ENCODE measurements at regions not wholly inside any gene's neighbourhood (a gene's known extent, or its start where the extent isn't known, plus 50 kb on each side); places are given as distances from the start of the nearest gene placed in this dataset.
A peak's percentile ranks its signal among the peaks of the same experiment; 100 is the strongest.

GRCh38 chr9:105054491-105054890, 126.5 kb upstream of the ABCA1 start:
- DNase-seq (ENCODE audit: low read depth in 2 of 2) = peak; percentile 71 to 81
- TF ChIP-seq CTCF (IDR thresholded peaks at IDR 0.05; ENCODE audit: low read depth, low read length) = no peak
- no peak overlapping the region for H3K4me3 ChIP-seq (replicated peaks in 1 of 2; ENCODE audit: low read depth in 2 of 2, low read length in 2 of 2)

- H3K4me3 ChIP-seq (replicated peaks in 1 of 2; ENCODE audit: low read depth in 2 of 2, low read length in 2 of 2) = no peak overlapping the region
- DNase-seq (ENCODE audit: low read depth in 2 of 2) = peak in 1 of 2 donors; percentile 65
- no peak for TF ChIP-seq CTCF (IDR thresholded peaks at IDR 0.05; ENCODE audit: low read depth, low read length)
Measured at GRCh38 chr9:105055917-105056316, 128.0 kb upstream of the ABCA1 start.

GRCh38 chr9:105057551-105057950, 129.6 kb upstream of the ABCA1 start:
- H3K4me3 ChIP-seq (replicated peaks in 1 of 2; ENCODE audit: low read depth in 2 of 2, low read length in 2 of 2) = no peak overlapping the region
- DNase-seq (ENCODE audit: low read depth in 2 of 2) = no peak
- TF ChIP-seq CTCF (IDR thresholded peaks at IDR 0.05; ENCODE audit: low read depth, low read length) = no peak

- no peak overlapping the region for H3K4me3 ChIP-seq (replicated peaks in 1 of 2; ENCODE audit: low read depth in 2 of 2, low read length in 2 of 2)
- TF ChIP-seq CTCF (IDR thresholded peaks at IDR 0.05; ENCODE audit: low read depth, low read length) = no peak
- peak in 1 of 2 donors; percentile 58 for DNase-seq (ENCODE audit: low read depth in 2 of 2)
Measured at GRCh38 chr9:105059252-105059651, 131.3 kb upstream of the ABCA1 start.

- DNase-seq (ENCODE audit: low read depth in 2 of 2) = peak in 1 of 2 donors; percentile 23
- H3K4me3 ChIP-seq (replicated peaks in 1 of 2; ENCODE audit: low read depth in 2 of 2, low read length in 2 of 2) = no peak overlapping the region
- no peak for TF ChIP-seq CTCF (IDR thresholded peaks at IDR 0.05; ENCODE audit: low read depth, low read length)
Measured at GRCh38 chr9:105062222-105062855, 134.4 kb upstream of the ABCA1 start.

- DNase-seq (ENCODE audit: low read depth in 2 of 2) = peak; percentile 97 to 99
- TF ChIP-seq CTCF (IDR thresholded peaks at IDR 0.05; ENCODE audit: low read depth, low read length) = no peak
- no peak overlapping the region for H3K4me3 ChIP-seq (replicated peaks in 1 of 2; ENCODE audit: low read depth in 2 of 2, low read length in 2 of 2)
Measured at GRCh38 chr9:105064248-105065097, 136.5 kb upstream of the ABCA1 start.
